SK-N-SH treated with all-trans-retinoic acid at 6 μM for 48 hours (cell line): ENCODE measurements at regions not wholly inside any gene's neighbourhood (a gene's known extent, or its start where the extent isn't known, plus 50 kb on each side); places are given as distances from the start of the nearest gene placed in this dataset.

Experiments
- BACH2 ChIP-seq: fragments of 250-450 bp; sonication (Bioruptor Pico); IDR thresholded peaks from 2 replicates; pipeline ENCODE4 v1.9.0; 2021; ENCODE audit warnings: mild to moderate bottlenecking, borderline replicate concordance
- GLIS3 ChIP-seq: fragments of 250-450 bp; sonication (Bioruptor Pico); IDR thresholded peaks from 2 replicates; pipeline ENCODE4 v1.5.0; 2020; ENCODE audit warnings: mild to moderate bottlenecking, moderate library complexity
- SNAI2 ChIP-seq: fragments of 250-450 bp; sonication (Bioruptor Pico); IDR thresholded peaks from 2 replicates; pipeline ENCODE4 v1.5.0; 2020; ENCODE audit warnings: mild to moderate bottlenecking, moderate library complexity
- ZFP30 ChIP-seq: fragments of 450-650 bp; formaldehyde crosslinking; IDR thresholded peaks from 2 replicates; pipeline ENCODE4 v1.5.0; 2022; ENCODE audit warnings: mild to moderate bottlenecking, moderate library complexity

DNA sequence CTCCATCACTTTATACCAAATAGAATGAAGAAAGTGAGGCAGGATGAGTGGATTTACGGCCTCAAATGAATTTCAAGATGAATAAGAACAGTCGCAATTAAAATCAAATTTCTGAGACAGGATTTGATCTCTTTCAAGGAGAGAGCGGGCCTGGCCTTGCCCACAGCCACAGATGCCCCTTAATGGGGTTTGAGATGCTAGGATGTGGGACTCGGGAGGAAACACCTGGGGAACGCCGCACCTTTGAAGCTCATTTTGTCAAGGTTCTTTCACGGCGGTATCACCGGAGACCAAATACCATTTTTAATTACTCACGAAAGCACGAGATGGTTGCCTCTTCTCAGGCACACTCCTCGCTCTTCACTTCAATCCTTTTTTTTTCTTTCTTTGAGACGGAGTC, 178.1 kb upstream of the SDK2 start:
- TF ChIP-seq ZFP30 (CRISPR knock-in tag) (no peak), SNAI2 (no peak), GLIS3 (no peak), BACH2 (CRISPR knock-in tag) (no peak)
